HG03060 (cell line): ENCODE measurements at regions not wholly inside any gene's neighbourhood (a gene's known extent, or its start where the extent isn't known, plus 50 kb on each side); places are given as distances from the start of the nearest gene placed in this dataset.

Experiments
- ATAC-seq: cut with Tn5 transposase; IDR thresholded peaks from one replicate; pipeline ENCODE4 v1.9.1; 2021; ENCODE audit warnings: low read depth, moderate number of reproducible peaks; ENCODE audit not compliant: unreplicated experiment

GRCh38 chr2:129887688-129888266 is 91.7 kb upstream of the RAB6C start:
- no peak for ATAC-seq

GRCh38 chr2:129888461-129888860 is 91.0 kb upstream of the RAB6C start:
- ATAC-seq = no peak

- ATAC-seq = no peak
These were observed 90.6 kb upstream of the RAB6C start for GRCh38 chr2:129888896-129889295.

- no peak for ATAC-seq
These were observed 87.8 kb upstream of the RAB6C start for GRCh38 chr2:129891341-129892320.

GRCh38 chr2:129892360-129892759 is 87.1 kb upstream of the RAB6C start:
- ATAC-seq = no peak

- ATAC-seq = no peak
These were observed 86.7 kb upstream of the RAB6C start for GRCh38 chr2:129892773-129893172.

GRCh38 chr2:129893244-129893643 is 86.2 kb upstream of the RAB6C start:
- ATAC-seq = no peak

GRCh38 chr2:129894616-129895015 is 84.8 kb upstream of the RAB6C start:
- ATAC-seq = no peak

- no peak for ATAC-seq
These were observed 84.4 kb upstream of the RAB6C start for GRCh38 chr2:129895061-129895460.

GRCh38 chr2:129895526-129896082 is 83.9 kb upstream of the RAB6C start:
- no peak for ATAC-seq

- ATAC-seq = no peak
These were observed 83.0 kb upstream of the RAB6C start for GRCh38 chr2:129896226-129897100.

- ATAC-seq = no peak
These were observed 77.6 kb upstream of the RAB6C start for GRCh38 chr2:129901754-129902415.

GRCh38 chr2:129902731-129903585 is 76.5 kb upstream of the RAB6C start:
- no peak for ATAC-seq

GRCh38 chr2:129903586-129904425 is 75.7 kb upstream of the RAB6C start:
- ATAC-seq = no peak

- no peak for ATAC-seq
These were observed 74.7 kb upstream of the RAB6C start for GRCh38 chr2:129904532-129905446.

GRCh38 chr2:129905664-129906081 is 73.8 kb upstream of the RAB6C start:
- ATAC-seq = no peak

- ATAC-seq = no peak
These were observed 73.2 kb upstream of the RAB6C start for GRCh38 chr2:129906139-129906860.
